Medulla oblongata (tissue), 1 donor: ENCODE measurements at regions not wholly inside any gene's neighbourhood (a gene's known extent, or its start where the extent isn't known, plus 50 kb on each side); places are given as distances from the start of the nearest gene placed in this dataset.
"Not testable (repeated sequence)": the region's sequence is repeated elsewhere in the genome, so short reads cannot be mapped to it uniquely, and the experiment has no call there.

ENCODE experiments used
- DNase-seq: peaks from one replicate; pipeline ENCODE4 v3.0.0-alpha.2; 2015; ENCODE audit errors: extremely low spot score

GRCh38 chr18:76605341-76605929, 110.4 kb upstream of the ZNF516 start:
- DNase-seq = no peak

GRCh38 chr18:76604935-76605240, 109.8 kb upstream of the ZNF516 start:
- no peak for DNase-seq

- DNase-seq = no peak
These were observed 109.3 kb upstream of the ZNF516 start for GRCh38 chr18:76604108-76604934.

GRCh38 chr18:76602191-76602590, 107.1 kb upstream of the ZNF516 start:
- no peak for DNase-seq

GRCh38 chr18:76600076-76600475, 105.0 kb upstream of the ZNF516 start:
- DNase-seq = not testable (repeated sequence)

GRCh38 chr18:76594966-76595365, 99.9 kb upstream of the ZNF516 start:
- DNase-seq = no peak

- no peak for DNase-seq
These were observed 98.8 kb upstream of the ZNF516 start for GRCh38 chr18:76593843-76594242.

GRCh38 chr18:76592981-76593381, 97.9 kb upstream of the ZNF516 start:
- DNase-seq = no peak

- no peak for DNase-seq
These were observed 97.1 kb upstream of the ZNF516 start for GRCh38 chr18:76592096-76592495.

GRCh38 chr18:76589866-76590265, 94.8 kb upstream of the ZNF516 start:
- DNase-seq = no peak

GRCh38 chr18:76589316-76589715, 94.3 kb upstream of the ZNF516 start:
- DNase-seq = no peak

GRCh38 chr18:76588601-76589226, 93.7 kb upstream of the ZNF516 start:
- no peak for DNase-seq

GRCh38 chr18:76587879-76588271, 92.8 kb upstream of the ZNF516 start:
- no peak for DNase-seq

- DNase-seq = no peak
These were observed 92.3 kb upstream of the ZNF516 start for GRCh38 chr18:76587147-76587878.

GRCh38 chr18:76584414-76585310, 89.6 kb upstream of the ZNF516 start:
- DNase-seq = no peak

- DNase-seq = no peak
These were observed 86.2 kb upstream of the ZNF516 start for GRCh38 chr18:76581261-76581660.

GRCh38 chr18:76580288-76580962, 85.4 kb upstream of the ZNF516 start:
- DNase-seq = no peak

GRCh38 chr18:76579301-76579695, 84.3 kb upstream of the ZNF516 start:
- no peak for DNase-seq

GRCh38 chr18:76578571-76579300, 83.7 kb upstream of the ZNF516 start:
- no peak for DNase-seq

- DNase-seq = no peak
These were observed 78.4 kb upstream of the ZNF516 start for GRCh38 chr18:76573325-76574025.
